GM19351 (cell line): ENCODE measurements at regions not wholly inside any gene's neighbourhood (a gene's known extent, or its start where the extent isn't known, plus 50 kb on each side); places are given as distances from the start of the nearest gene placed in this dataset.

Experiments used
- ATAC-seq: cut with Tn5 transposase; IDR thresholded peaks from one replicate; pipeline ENCODE4 v1.9.1; 2021; ENCODE audit warnings: mild to moderate bottlenecking, moderate library complexity; ENCODE audit not compliant: unreplicated experiment

- ATAC-seq: no peak
Observed at GRCh38 chr21:35337573-35337972, 288.5 kb upstream of the RUNX1 start.

DNA sequence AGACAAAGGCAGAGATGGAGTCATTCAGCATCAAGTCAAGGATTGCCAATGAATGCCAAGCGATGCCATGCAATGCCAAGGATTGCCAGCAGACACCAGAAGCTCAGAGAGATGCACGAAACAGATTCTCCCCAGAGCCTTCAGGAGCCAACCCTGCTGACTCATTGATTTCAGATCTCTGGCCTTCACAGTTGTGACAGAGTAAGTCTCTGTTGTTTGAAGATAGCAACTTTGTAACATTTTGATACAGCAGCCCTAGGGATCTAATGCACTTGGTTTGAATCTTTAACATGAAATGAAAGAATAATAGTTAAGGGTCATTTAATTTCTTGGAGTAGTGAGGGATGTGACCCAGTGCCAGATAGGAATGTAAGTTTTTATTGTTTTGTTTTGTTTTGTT lies 287.4 kb upstream of the RUNX1 start:
- ATAC-seq: no peak

GRCh38 chr21:35335951-35336446 lies 286.9 kb upstream of the RUNX1 start:
- ATAC-seq: no peak

DNA sequence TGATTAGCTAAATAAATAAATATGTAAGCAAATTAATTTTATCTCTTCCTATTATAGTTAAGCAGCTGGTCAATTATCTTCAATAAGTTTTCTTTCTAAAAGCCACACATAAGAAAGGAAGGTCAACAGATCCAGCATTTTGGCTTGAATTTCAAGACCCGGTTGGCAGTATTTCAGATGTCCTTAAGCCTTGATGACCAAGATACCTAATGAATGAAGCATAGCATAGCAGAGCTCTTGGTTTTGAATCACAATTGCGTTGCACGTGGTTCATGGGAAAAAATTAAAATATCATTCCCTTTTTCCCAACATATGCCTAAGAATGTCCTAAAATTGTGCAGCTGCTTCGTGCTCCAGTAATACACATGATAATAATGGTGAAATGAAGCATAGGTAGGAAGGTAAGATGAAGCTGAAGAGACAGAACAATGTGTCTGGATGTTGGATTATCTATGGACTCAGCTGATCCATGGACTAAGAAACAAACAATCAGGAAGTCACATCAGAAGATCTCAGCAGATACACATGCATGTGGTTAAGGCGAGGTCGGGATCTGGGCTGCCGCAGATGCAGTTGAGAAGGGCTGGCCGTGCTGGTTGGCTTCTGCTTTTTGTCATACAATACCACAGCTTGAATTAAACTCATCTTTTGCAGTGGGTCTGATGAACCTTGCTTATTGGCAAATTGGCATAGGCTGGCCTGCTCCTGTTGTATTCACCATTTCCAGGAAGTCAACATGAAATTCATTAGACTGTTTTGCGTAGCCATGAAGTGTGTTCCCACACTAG lies 284.9 kb upstream of the RUNX1 start:
- ATAC-seq: no peak

GRCh38 chr21:35332841-35333426 lies 283.8 kb upstream of the RUNX1 start:
- ATAC-seq: no peak

- no peak for ATAC-seq
Observed at GRCh38 chr21:35329940-35330660, 281.0 kb upstream of the RUNX1 start.

GRCh38 chr21:35328856-35329455 lies 279.9 kb upstream of the RUNX1 start:
- ATAC-seq: no peak

DNA sequence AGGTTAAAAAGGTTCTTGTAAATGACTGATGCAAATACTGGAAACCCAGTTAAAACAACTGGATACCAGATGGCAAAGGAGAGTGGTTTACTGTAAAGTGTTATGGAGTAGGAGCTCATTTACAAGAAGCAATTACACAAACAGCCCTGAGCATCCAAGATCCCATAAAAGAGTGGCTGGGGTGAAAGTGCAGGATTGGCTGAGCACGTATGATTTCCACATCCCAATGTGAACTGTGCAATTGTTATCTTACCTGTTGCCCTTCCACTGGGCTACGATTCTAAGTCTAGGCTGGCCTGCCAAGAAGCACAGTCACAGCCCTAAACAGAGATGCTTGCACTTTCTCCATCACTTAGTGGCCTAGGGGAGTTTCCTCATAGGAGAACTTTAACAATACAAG lies 277.6 kb upstream of the RUNX1 start:
- no peak for ATAC-seq

DNA sequence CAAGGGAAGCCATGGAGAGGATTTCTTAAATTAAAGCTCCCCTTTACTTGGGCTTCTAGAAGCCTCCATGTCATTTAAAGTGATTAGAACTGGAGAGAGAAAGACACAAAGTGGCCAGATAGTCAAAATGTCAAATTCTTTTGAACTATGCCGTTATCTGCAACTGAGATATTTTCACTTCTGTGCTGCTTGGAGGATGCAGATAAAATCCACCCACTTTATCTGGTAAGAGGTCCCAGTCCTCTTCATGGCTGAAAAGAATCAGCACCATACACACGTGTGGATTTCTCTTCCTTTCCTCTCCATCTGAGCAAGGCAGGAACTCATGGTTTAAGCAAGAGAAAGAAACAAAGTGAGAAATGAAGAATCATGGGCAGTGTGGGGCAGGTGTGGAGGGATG lies 276.9 kb upstream of the RUNX1 start:
- ATAC-seq: no peak

- no peak for ATAC-seq
Observed at GRCh38 chr21:35324372-35325220, 275.5 kb upstream of the RUNX1 start.

DNA sequence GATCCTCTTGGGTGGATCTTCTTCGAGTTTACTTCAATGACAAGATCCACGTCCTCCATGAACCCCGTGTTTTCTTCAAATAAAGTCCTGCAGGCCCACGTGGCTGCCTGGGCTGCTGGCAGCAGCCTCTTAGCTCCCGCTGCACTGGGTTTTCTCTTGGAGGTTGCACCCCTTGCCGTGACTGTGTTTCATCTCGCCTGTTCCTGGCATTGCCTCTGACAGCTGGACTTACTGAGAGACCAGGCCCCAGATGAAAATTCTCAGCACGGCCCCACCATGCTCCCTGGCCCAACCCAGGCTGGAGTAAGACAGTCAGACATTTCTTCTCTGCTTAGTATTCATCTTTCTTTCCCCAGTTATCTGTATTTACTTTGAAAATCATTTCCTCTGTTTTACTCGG lies 274.8 kb upstream of the RUNX1 start:
- ATAC-seq: no peak

- no peak for ATAC-seq
Observed at GRCh38 chr21:35321322-35322200, 272.5 kb upstream of the RUNX1 start.

DNA sequence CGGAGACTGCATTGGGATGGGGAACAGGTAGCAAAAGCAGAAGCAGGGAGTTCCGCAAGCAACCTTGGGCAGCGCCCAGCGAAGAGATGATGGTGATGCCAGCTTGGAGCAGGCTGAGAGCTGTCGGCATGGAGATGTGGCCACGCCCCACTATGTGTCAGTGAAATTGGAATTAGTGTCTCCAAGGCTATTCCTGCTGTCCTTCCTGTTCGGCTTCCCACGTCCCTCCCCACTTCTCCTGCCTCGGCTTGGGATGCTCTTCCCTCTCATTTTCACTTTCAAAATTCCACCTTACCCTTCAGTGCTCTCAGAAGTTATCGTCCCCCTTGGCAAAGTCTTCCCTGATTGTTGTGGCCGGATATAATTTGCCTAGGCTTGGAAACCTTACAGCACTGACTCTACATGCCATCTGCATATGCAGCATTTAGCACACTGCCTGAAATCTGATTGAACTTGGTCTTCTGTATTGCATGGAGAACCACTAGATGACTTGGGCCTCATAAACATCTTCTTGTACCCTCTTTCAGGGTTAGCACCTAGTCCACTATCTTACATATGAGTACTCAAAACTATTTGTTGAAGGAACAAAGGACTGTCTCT lies 270.7 kb upstream of the RUNX1 start:
- ATAC-seq: no peak

GRCh38 chr21:35316933-35317332 lies 267.8 kb upstream of the RUNX1 start:
- ATAC-seq: no peak

GRCh38 chr21:35316456-35316855 lies 267.4 kb upstream of the RUNX1 start:
- no peak for ATAC-seq

DNA sequence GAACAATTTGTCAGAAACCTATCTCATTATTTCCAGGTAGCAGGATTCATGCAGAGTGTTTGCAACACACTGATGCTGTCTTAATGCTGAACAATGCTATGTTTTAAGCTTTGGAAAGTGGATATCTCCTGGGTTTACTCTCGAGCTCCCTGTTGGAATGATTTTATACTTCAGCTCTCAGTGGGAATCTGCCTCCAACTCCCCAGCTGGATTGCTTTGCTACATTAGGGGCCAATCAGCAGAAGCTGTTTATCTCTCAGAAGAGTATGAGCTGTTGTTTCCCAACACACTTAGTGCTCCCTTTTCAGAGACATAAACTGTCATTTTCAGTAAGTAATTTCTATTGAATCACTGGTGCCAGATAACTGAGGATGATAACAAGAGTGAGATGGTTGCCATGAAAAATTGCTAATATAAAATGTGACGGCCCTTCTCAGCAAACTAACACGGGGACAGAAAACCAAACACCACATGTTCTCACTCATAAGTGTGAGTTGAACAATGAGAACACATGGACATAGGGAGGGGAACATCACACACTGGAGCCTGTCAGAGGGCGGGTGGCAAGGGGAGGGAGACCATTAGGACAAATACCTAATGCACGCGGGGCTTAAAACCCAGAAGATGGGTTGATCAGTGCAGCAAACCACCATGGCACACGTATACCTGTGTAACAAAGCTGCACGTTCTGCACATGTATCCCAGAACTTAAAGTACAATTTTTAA lies 265.9 kb upstream of the RUNX1 start:
- no peak for ATAC-seq

GRCh38 chr21:35311985-35312384 lies 262.9 kb upstream of the RUNX1 start:
- no peak for ATAC-seq

DNA sequence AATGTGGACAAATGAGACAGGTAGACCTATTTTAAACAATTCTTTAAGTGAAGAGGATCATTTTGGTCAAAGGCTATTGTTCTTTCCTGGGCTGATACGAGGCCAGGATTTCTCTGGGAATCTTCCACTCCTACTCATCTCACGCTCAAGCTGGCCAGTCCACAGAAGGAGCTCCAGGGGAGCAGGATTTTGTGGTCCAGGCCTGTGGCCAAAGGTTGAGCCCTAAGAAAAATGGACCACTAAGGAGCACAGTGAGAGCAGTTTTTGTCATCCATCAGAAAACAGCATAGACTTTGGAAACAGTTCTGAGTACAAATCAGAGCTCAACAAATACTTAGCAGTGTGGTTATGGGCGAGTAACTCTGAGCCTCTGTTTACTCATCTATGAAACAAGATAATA lies 260.2 kb upstream of the RUNX1 start:
- ATAC-seq: no peak

DNA sequence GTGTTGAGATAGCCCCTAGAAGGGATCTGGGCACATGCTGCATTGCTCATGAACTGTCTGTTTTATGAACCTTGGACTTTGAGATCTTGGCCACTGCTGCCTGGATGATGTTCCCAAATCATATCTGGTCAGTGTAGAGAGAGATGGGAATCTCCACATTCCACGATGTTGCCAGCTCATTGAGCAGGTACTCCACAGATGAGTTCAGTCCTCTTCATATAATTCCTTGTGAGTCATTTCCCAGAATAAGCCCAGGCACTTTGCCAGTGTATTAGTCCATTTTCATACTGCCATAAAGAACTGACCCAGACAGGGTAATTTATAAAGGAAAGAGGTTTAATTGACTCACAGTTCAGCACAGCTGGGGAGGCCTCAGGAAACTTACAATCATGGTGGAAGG lies 254.0 kb upstream of the RUNX1 start:
- ATAC-seq: no peak
